PFSK-1 (cell line): ENCODE measurements at regions not wholly inside any gene's neighbourhood (a gene's known extent, or its start where the extent isn't known, plus 50 kb on each side); places are given as distances from the start of the nearest gene placed in this dataset.

Experiments
- FOXP2 ChIP-seq: optimal IDR thresholded peaks from 2 replicates; pipeline ENCODE3; 2011; ENCODE audit warnings: borderline replicate concordance, control low read depth, inconsistent platforms; ENCODE audit not compliant: insufficient read depth; ENCODE audit errors: extremely low read length, extremely low read depth
- POLR2AphosphoS5 ChIP-seq: IDR thresholded peaks from 2 replicates; pipeline ENCODE4 v1.6.1; 2012; ENCODE audit warnings: low read depth, mild to moderate bottlenecking, control low read depth, low read length, moderate library complexity
- REST ChIP-seq, 2 experiments: IDR thresholded peaks; 2 replicates each; pipeline versions ENCODE4 v1.6.1 to v1.8.0; 2011 to 2012; ENCODE audit warnings: low read depth in 2 of 2, low read length in 2 of 2, control low read depth in 1 of 2, inconsistent platforms in 1 of 2, mild to moderate bottlenecking in 1 of 2, moderate library complexity in 1 of 2; ENCODE audit not compliant: insufficient read depth in 1 of 2
- SIN3A ChIP-seq: IDR thresholded peaks from 2 replicates; pipeline ENCODE4 v1.6.1; 2012; ENCODE audit warnings: mild to moderate bottlenecking, low read length, moderate library complexity, borderline replicate concordance; ENCODE audit not compliant: insufficient read depth
- TAF1 ChIP-seq: IDR thresholded peaks from 2 replicates; pipeline ENCODE4 v1.6.1; 2012; ENCODE audit warnings: low read length, control low read depth, borderline replicate concordance; ENCODE audit not compliant: insufficient read depth

- TF ChIP-seq TAF1 = no peak
Observed at GRCh38 chr14:58747181-58747580, 109.4 kb downstream of the DACT1 start.

- TF ChIP-seq POLR2AphosphoS5 (no peak), SIN3A (no peak), REST (IDR thresholded peaks at IDR 0.05; ENCODE audit: insufficient read depth in 1 of 2, low read depth in 2 of 2, low read length in 2 of 2) (no peak), FOXP2 (no peak), TAF1 (no peak)
Observed at GRCh38 chr14:58749066-58749669, 111.4 kb downstream of the DACT1 start.

- no peak for TF ChIP-seq TAF1
- TF ChIP-seq SIN3A = no peak
- no peak for TF ChIP-seq FOXP2
- TF ChIP-seq REST (IDR thresholded peaks at IDR 0.05; ENCODE audit: insufficient read depth in 1 of 2, low read depth in 2 of 2, low read length in 2 of 2) = no peak
- no peak for TF ChIP-seq POLR2AphosphoS5
Observed at GRCh38 chr14:58750321-58751269, 112.8 kb downstream of the DACT1 start.

GRCh38 chr14:58751788-58752187 is 114.0 kb downstream of the DACT1 start:
- TF ChIP-seq TAF1 = no peak

- TF ChIP-seq TAF1 (no peak), SIN3A (no peak), REST (IDR thresholded peaks at IDR 0.05; ENCODE audit: insufficient read depth in 1 of 2, low read depth in 2 of 2, low read length in 2 of 2) (no peak), POLR2AphosphoS5 (no peak)
Observed at GRCh38 chr14:58752289-58752688, 114.5 kb downstream of the DACT1 start.

- TF ChIP-seq REST (IDR thresholded peaks at IDR 0.05; ENCODE audit: insufficient read depth in 1 of 2, low read depth in 2 of 2, low read length in 2 of 2) (no peak), SIN3A (no peak), POLR2AphosphoS5 (no peak), TAF1 (no peak), FOXP2 (no peak)
Observed at GRCh38 chr14:58752771-58753201, 115.0 kb downstream of the DACT1 start.
